ENCODE measurements at regions not wholly inside any gene's neighbourhood (a gene's known extent, or its start where the extent isn't known, plus 50 kb on each side); places are given as distances from the start of the nearest gene placed in this dataset.

DNA sequence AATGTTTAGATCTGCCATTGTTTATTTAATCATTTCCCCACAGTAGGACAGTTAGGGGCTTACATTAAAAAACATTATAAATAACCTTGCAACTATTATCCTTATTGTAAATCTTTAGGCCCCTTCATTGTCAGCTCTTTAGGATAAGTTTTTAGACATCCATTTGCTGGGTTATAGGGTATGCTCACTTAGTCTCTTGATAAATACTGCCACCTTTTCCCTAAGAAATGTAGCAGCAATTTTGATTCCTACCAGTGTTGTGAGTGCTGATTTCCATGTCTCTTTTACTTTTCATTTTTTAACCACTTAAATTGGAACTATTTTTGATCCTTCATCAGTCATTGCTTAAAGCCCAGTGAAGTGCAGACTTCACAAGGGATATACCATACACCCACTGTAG, 94.4 kb downstream of the AVPR1A start (continued):
- TF ChIP-seq, protein P1, sequence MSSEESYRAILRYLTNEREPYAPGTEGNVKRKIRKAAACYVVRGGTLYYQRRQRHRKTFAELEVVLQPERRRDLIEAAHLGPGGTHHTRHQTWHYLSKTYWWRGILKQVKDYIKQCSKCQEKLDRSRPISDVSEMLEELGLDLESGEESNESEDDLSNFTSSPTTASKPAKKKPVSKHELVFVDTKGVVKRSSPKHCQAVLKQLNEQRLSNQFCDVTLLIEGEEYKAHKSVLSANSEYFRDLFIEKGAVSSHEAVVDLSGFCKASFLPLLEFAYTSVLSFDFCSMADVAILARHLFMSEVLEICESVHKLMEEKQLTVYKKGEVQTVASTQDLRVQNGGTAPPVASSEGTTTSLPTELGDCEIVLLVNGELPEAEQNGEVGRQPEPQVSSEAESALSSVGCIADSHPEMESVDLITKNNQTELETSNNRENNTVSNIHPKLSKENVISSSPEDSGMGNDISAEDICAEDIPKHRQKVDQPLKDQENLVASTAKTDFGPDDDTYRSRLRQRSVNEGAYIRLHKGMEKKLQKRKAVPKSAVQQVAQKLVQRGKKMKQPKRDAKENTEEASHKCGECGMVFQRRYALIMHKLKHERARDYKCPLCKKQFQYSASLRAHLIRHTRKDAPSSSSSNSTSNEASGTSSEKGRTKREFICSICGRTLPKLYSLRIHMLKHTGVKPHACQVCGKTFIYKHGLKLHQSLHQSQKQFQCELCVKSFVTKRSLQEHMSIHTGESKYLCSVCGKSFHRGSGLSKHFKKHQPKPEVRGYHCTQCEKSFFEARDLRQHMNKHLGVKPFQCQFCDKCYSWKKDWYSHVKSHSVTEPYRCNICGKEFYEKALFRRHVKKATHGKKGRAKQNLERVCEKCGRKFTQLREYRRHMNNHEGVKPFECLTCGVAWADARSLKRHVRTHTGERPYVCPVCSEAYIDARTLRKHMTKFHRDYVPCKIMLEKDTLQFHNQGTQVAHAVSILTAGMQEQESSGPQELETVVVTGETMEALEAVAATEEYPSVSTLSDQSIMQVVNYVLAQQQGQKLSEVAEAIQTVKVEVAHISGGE (CRISPR knock-in tag; IDR thresholded peaks at IDR 0.05) = no peak
- TF ChIP-seq IKZF2 (IDR thresholded peaks at IDR 0.05) = no peak
- no peak for TF ChIP-seq CBFB (IDR thresholded peaks at IDR 0.05; ENCODE audit: low read depth)
- TF ChIP-seq STAT1 (conservative IDR thresholded peaks at IDR 0.05) = no peak
- no peak for TF ChIP-seq SRF (IDR thresholded peaks at IDR 0.05; ENCODE audit: low read depth in 2 of 2, low read length in 2 of 2)
- TF ChIP-seq, protein P2, sequence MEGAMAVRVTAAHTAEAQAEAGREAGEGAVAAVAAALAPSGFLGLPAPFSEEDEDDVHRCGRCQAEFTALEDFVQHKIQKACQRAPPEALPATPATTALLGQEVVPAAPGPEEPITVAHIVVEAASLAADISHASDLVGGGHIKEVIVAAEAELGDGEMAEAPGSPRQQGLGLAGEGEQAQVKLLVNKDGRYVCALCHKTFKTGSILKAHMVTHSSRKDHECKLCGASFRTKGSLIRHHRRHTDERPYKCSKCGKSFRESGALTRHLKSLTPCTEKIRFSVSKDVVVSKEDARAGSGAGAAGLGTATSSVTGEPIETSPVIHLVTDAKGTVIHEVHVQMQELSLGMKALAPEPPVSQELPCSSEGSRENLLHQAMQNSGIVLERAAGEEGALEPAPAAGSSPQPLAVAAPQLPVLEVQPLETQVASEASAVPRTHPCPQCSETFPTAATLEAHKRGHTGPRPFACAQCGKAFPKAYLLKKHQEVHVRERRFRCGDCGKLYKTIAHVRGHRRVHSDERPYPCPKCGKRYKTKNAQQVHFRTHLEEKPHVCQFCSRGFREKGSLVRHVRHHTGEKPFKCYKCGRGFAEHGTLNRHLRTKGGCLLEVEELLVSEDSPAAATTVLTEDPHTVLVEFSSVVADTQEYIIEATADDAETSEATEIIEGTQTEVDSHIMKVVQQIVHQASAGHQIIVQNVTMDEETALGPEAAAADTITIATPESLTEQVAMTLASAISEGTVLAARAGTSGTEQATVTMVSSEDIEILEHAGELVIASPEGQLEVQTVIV (IDR thresholded peaks at IDR 0.05; ENCODE audit: borderline replicate concordance, partially characterized antibody) = no peak
- no peak for TF ChIP-seq HCFC1 (IDR thresholded peaks at IDR 0.05; ENCODE audit: low read length)
- no peak for TF ChIP-seq ZNF207 (IDR thresholded peaks at IDR 0.05; ENCODE audit: borderline replicate concordance)
- no peak for TF ChIP-seq HDAC6 (IDR thresholded peaks at IDR 0.05; ENCODE audit: unreplicated experiment)
- no peak for TF ChIP-seq WRNIP1 (IDR thresholded peaks at IDR 0.05; ENCODE audit: borderline replicate concordance, low read depth, low read length)
- TF ChIP-seq GATAD2B (conservative IDR thresholded peaks at IDR 0.05; ENCODE audit: low read depth) = no peak
- TF ChIP-seq, protein P3, sequence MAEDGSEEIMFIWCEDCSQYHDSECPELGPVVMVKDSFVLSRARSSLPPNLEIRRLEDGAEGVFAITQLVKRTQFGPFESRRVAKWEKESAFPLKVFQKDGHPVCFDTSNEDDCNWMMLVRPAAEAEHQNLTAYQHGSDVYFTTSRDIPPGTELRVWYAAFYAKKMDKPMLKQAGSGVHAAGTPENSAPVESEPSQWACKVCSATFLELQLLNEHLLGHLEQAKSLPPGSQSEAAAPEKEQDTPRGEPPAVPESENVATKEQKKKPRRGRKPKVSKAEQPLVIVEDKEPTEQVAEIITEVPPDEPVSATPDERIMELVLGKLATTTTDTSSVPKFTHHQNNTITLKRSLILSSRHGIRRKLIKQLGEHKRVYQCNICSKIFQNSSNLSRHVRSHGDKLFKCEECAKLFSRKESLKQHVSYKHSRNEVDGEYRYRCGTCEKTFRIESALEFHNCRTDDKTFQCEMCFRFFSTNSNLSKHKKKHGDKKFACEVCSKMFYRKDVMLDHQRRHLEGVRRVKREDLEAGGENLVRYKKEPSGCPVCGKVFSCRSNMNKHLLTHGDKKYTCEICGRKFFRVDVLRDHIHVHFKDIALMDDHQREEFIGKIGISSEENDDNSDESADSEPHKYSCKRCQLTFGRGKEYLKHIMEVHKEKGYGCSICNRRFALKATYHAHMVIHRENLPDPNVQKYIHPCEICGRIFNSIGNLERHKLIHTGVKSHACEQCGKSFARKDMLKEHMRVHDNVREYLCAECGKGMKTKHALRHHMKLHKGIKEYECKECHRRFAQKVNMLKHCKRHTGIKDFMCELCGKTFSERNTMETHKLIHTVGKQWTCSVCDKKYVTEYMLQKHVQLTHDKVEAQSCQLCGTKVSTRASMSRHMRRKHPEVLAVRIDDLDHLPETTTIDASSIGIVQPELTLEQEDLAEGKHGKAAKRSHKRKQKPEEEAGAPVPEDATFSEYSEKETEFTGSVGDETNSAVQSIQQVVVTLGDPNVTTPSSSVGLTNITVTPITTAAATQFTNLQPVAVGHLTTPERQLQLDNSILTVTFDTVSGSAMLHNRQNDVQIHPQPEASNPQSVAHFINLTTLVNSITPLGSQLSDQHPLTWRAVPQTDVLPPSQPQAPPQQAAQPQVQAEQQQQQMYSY (CRISPR knock-in tag; IDR thresholded peaks at IDR 0.05) = no peak
